A673 (cell line): ENCODE measurements at regions not wholly inside any gene's neighbourhood (a gene's known extent, or its start where the extent isn't known, plus 50 kb on each side); places are given as distances from the start of the nearest gene placed in this dataset.

ENCODE experiments used
- BruUV-seq: library from RNA; stranded (reverse); fragments of 400-500 nt; replicated peaks from 2 replicates; lab custom pipeline; 2021; lab: Mats Ljungman, UMichigan
- CTCF ChIA-PET: fragments of 300-600 bp; sonication (Branson Sonifier 250); formaldehyde crosslinking; loops from one replicate; lab custom pipeline; 2022; ENCODE audit warnings: antibody characterized with exemption; lab: Charles Lee
- POLR2A ChIA-PET: fragments of 300-600 bp; sonication (Branson Sonifier 250); formaldehyde crosslinking; loops from one replicate; lab custom pipeline; 2022; ENCODE audit warnings: antibody characterized with exemption; ENCODE audit not compliant: low non-redundant PET; lab: Charles Lee
- DNase-seq: peaks from one replicate; pipeline ENCODE4 v3.0.0-alpha.2; 2015; ENCODE audit warnings: low spot score
- H3K27ac ChIP-seq: fragments of 200-600 bp; sonication (generic); 2 replicates; pipeline ENCODE4 v1.5.1; 2016; ENCODE audit warnings: mixed run types, low read depth, mild to moderate bottlenecking, mixed read lengths, antibody characterized with exemption, low read length; ENCODE audit not compliant: poor library complexity, severe bottlenecking
- H3K27me3 ChIP-seq: fragments of 200-600 bp; sonication (generic); replicated peaks from 2 replicates; pipeline ENCODE4 v1.6.1; 2017; ENCODE audit warnings: mixed run types, low read depth, mild to moderate bottlenecking, mixed read lengths, antibody characterized with exemption, low read length; ENCODE audit not compliant: insufficient read depth, poor library complexity
- H3K36me3 ChIP-seq: fragments of 200-600 bp; sonication (generic); 2 replicates; pipeline ENCODE4 v1.6.1; 2016; ENCODE audit warnings: mixed run types, mild to moderate bottlenecking, mixed read lengths, antibody characterized with exemption, low read length; ENCODE audit not compliant: insufficient read depth, poor library complexity, severe bottlenecking
- H3K4me1 ChIP-seq: fragments of 200-600 bp; sonication (generic); 2 replicates; pipeline ENCODE4 v1.6.1; 2017; ENCODE audit warnings: mixed run types, mild to moderate bottlenecking, mixed read lengths, antibody characterized with exemption, low read length; ENCODE audit not compliant: insufficient read depth, poor library complexity, severe bottlenecking
- H3K4me3 ChIP-seq: fragments of 200-600 bp; sonication (generic); 2 replicates; pipeline ENCODE4 v1.5.1; 2016; ENCODE audit warnings: low read depth, mixed run types, mild to moderate bottlenecking, mixed read lengths, low read length; ENCODE audit not compliant: poor library complexity, severe bottlenecking
- H3K9me3 ChIP-seq: fragments of 200-600 bp; sonication (generic); 2 replicates; pipeline ENCODE4 v1.6.1; 2016; ENCODE audit warnings: mixed run types, low read depth, mild to moderate bottlenecking, mixed read lengths, antibody characterized with exemption, low read length; ENCODE audit not compliant: poor library complexity, severe bottlenecking
- EZH2 ChIP-seq: fragments of 200-600 bp; sonication (generic); IDR thresholded peaks from 2 replicates; pipeline ENCODE4 v1.6.1; 2017; ENCODE audit warnings: borderline replicate concordance, low read depth, mild to moderate bottlenecking, mixed read lengths, antibody characterized with exemption, low read length; ENCODE audit not compliant: poor library complexity, severe bottlenecking
- intact Hi-C: fragments of 100-400 bp; cut with micrococcal nuclease; formaldehyde crosslinking; loops from one replicate; pipeline ENCODE4 v1.10.0; 2022; ENCODE audit not compliant: unreplicated experiment
- TF ChIP-seq, protein P1 (sequence below): fragments of 300-800, 200-600 bp; sonication (generic); conservative IDR thresholded peaks from 2 replicates; pipeline ENCODE4 v1.5.1; 2017; ENCODE audit warnings: low read depth, mild to moderate bottlenecking, antibody characterized with exemption, low read length, moderate library complexity, mixed read lengths

DNA sequence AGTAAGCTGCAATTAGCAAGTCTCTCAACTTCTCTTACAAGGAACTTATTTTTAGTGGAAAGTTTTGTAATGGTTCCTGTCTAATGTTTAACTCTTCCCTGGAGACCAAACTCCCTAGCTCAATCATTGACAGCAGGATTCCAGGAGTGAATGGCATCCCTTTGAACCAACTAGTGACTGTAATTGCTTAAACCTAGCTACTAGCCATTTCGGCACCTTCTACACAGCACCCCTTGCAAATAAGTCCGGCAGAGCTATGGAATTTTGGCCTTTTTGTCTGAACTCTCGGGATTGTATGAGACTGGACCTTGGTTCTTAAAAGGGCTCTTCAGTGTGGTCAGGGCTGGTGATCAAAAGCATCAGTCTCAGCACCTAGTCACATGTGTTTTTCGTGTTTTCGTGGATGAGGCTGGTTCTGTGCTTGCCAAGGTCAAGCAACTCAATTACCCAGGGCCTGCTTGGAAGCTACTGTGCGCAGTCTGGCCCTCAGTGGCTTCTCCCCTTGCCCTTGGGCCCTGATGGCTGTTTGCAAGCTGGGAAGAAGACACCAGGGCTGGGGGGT lies 135.3 kb upstream of the NEDD9 start:
- Histone ChIP-seq H3K27me3 (no peaks in the 10 kb centered on the region), H3K9me3 (no peaks in the 10 kb centered on the region), H3K27ac (no peak overlapping the region), H3K36me3 (no peaks in the 10 kb centered on the region), H3K4me1 (peaks cover 10% of the 10 kb centered on the region), H3K4me3 (no peak overlapping the region)
- intact Hi-C loops, result no loop called here
- peak; percentile 64 for DNase-seq
- POLR2A ChIA-PET, result no interaction called here
- CTCF ChIA-PET, result no interaction called here
- BruUV-seq, result no TSS peak
- TF ChIP-seq, protein P1, sequence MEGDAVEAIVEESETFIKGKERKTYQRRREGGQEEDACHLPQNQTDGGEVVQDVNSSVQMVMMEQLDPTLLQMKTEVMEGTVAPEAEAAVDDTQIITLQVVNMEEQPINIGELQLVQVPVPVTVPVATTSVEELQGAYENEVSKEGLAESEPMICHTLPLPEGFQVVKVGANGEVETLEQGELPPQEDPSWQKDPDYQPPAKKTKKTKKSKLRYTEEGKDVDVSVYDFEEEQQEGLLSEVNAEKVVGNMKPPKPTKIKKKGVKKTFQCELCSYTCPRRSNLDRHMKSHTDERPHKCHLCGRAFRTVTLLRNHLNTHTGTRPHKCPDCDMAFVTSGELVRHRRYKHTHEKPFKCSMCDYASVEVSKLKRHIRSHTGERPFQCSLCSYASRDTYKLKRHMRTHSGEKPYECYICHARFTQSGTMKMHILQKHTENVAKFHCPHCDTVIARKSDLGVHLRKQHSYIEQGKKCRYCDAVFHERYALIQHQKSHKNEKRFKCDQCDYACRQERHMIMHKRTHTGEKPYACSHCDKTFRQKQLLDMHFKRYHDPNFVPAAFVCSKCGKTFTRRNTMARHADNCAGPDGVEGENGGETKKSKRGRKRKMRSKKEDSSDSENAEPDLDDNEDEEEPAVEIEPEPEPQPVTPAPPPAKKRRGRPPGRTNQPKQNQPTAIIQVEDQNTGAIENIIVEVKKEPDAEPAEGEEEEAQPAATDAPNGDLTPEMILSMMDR, result no peak
- no peak for TF ChIP-seq EZH2

DNA sequence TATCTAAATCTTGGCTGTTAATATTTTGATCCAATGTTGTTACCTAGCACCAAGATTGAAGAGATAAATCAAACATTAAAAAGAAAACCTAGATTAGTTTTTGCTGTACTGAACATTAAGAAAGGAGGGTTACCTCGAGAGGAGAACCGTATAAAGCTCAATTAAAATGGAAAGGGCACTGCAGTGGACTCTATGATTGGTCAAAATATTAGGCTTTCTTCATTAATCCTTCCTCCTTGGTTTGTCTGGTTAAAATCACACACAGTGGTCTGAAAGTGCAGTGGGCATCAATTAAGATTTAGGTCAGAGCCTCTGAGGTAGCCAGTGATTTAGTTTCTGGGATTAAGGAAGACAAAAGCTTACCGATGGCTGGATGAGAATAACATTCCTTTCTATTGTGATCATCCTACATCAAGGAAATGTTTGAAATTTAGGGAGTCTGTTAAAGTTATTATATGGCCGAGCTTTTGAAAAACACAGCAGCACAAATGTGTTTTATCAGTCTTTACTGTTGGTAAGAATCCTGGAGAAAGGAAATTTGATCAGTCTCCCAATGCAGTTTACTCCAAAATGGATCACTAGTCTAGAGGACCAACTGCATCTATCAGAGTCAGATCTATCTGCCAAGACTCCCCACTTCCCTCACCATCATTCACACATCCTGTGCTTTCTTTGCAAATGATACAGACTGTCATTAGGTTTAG lies 134.6 kb upstream of the NEDD9 start:
- no peak overlapping the region for H3K4me3 ChIP-seq
- no peaks in the 10 kb centered on the region for H3K36me3 ChIP-seq
- H3K27me3 ChIP-seq, result no peaks in the 10 kb centered on the region
- intact Hi-C loops, result no loop called here
- H3K27ac ChIP-seq, result no peak overlapping the region
- H3K9me3 ChIP-seq, result no peaks in the 10 kb centered on the region
- H3K4me1 ChIP-seq, result peaks cover 10% of the 10 kb centered on the region
- ChIA-PET POLR2A (no interaction called here), CTCF (no interaction called here)
- TF ChIP-seq, protein P1, result no peak
- no peak for TF ChIP-seq EZH2
- no peak for DNase-seq
- BruUV-seq, result no TSS peak

DNA sequence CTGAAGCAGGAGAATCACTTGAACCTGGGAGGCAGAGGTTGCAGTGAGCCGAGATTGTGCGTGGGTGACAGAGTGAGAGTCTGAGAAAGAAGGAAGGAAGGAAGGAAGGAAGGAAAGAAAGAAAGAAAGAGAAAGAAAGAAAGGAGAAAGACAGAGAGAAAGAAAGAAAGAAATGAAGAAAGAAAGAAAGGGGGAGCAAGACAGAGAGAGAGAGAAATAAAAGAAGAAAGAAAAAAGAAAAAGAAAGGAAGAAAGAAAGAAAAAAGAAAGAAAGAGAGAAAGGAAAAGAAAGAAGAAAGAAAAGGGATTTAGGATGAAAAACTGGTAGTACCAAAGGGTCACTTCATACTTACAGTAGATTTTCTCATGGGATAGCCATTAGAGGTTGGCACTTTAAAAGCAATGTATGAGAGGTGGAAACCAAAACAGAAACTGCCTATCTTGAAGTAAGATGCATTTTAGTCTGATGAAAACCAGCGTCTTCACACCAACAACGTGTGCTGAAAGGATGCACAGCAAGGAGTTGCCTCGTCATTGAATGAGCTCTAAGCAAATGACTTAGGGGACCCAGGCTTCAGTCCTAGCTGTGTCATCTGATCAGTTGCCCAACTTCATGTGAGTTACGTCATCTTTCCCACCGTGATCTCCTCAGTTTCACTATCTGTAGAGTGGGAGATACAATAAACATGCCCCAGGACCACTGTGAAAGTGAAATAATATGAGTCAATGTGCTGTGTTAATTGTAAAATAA lies 133.9 kb upstream of the NEDD9 start:
- ChIA-PET POLR2A (no interaction called here), CTCF (no interaction called here)
- H3K36me3 ChIP-seq, result no peaks in the 10 kb centered on the region
- BruUV-seq, result no TSS peak
- peaks cover 10% of the 10 kb centered on the region for H3K4me1 ChIP-seq
- H3K4me3 ChIP-seq, result no peak overlapping the region
- TF ChIP-seq EZH2, result no peak
- TF ChIP-seq, protein P1, result no peak
- H3K9me3 ChIP-seq, result no peaks in the 10 kb centered on the region
- no peak overlapping the region for H3K27ac ChIP-seq
- intact Hi-C loops, result no loop called here
- no peak for DNase-seq
- H3K27me3 ChIP-seq, result no peaks in the 10 kb centered on the region
